ENCODE measurements at regions not wholly inside any gene's neighbourhood (a gene's known extent, or its start where the extent isn't known, plus 50 kb on each side); places are given as distances from the start of the nearest gene placed in this dataset.

- no peak for DNase-seq (ENCODE audit: low read depth, low spot score)
- Histone ChIP-seq H3K27me3 (ENCODE audit: control insufficient read depth in 2 of 2, insufficient read depth in 2 of 2, low read length in 2 of 2) (no peaks in the 10 kb centered on the region), H3K4me1 (ENCODE audit: control insufficient read depth, extremely low read depth, insufficient read depth, low read length) (no peaks in the 10 kb centered on the region), H3K36me3 (ENCODE audit: control insufficient read depth in 2 of 2, extremely low read depth in 1 of 2, insufficient read depth in 2 of 2, low read length in 2 of 2) (no peaks in the 10 kb centered on the region), H3K4me2 (ENCODE audit: insufficient read depth, low read length) (no peak overlapping the region), H3K9ac (replicated peaks; ENCODE audit: extremely low read depth, insufficient read depth, low read length) (no peak overlapping the region), H3K79me2 (ENCODE audit: control insufficient read depth, insufficient read depth, low read length) (no peaks in the 10 kb centered on the region), H4K20me1 (replicated peaks; ENCODE audit: control insufficient read depth, extremely low read depth, insufficient read depth, low read length) (no peaks in the 10 kb centered on the region), H3K4me3 (replicated peaks in 1 of 3; ENCODE audit: insufficient read depth in 1 of 3, low read depth in 1 of 3, low read length in 3 of 3) (no peak overlapping the region), H3K9me1 (replicated peaks; ENCODE audit: control insufficient read depth, extremely low read depth, insufficient read depth, low read length) (no peaks in the 10 kb centered on the region), H3K27ac (ENCODE audit: insufficient read depth, low read depth, low read length) (no peak overlapping the region), H2AFZ (ENCODE audit: low read depth, low read length) (no peak overlapping the region), H3K9me3 (replicated peaks; ENCODE audit: control insufficient read depth, insufficient read depth, low read length) (peaks cover 4% of the 10 kb centered on the region)
- ChIA-PET POLR2A (no interaction called here), CTCF (no interaction called here)
- TF ChIP-seq FOS (IDR thresholded peaks at IDR 0.05; ENCODE audit: borderline replicate concordance, insufficient read depth, low read length) = no peak
- no TSS peak for BruUV-seq (replicated peaks)
- dilution Hi-C loops (cut with MboI; ENCODE audit: extremely low pct_ligation_motif_present, low sequenced_read_pairs) (no loop called here), intact Hi-C loops (cut with micrococcal nuclease) (no loop called here)
- no peak for FAIRE-seq
These were observed 246.6 kb downstream of the BCL11B start for GRCh38 chr14:99025418-99025817.

GRCh38 chr14:99026471-99026870 is 245.5 kb downstream of the BCL11B start:
- FAIRE-seq (no peak), DNase-seq (ENCODE audit: low read depth, low spot score) (no peak)
- H3K9me1 ChIP-seq (replicated peaks; ENCODE audit: control insufficient read depth, extremely low read depth, insufficient read depth, low read length) = no peaks in the 10 kb centered on the region
- CTCF ChIA-PET = no interaction called here
- POLR2A ChIA-PET = no interaction called here
- H3K36me3 ChIP-seq (ENCODE audit: control insufficient read depth in 2 of 2, extremely low read depth in 1 of 2, insufficient read depth in 2 of 2, low read length in 2 of 2) = no peaks in the 10 kb centered on the region
- H3K27ac ChIP-seq (ENCODE audit: insufficient read depth, low read depth, low read length) = no peak overlapping the region
- no peaks in the 10 kb centered on the region for H3K4me1 ChIP-seq (ENCODE audit: control insufficient read depth, extremely low read depth, insufficient read depth, low read length)
- TF ChIP-seq GATA2 (IDR thresholded peaks at IDR 0.05; ENCODE audit: insufficient read depth, insufficient read length, low read depth, low read length) (no peak), MYC (IDR thresholded peaks at IDR 0.05; ENCODE audit: low read depth, low read length) (no peak), FOS (IDR thresholded peaks at IDR 0.05; ENCODE audit: borderline replicate concordance, insufficient read depth, low read length) (no peak), EZH2 (IDR thresholded peaks at IDR 0.05; ENCODE audit: borderline replicate concordance, low read depth, low read length, severe bottlenecking) (no peak), JUN (IDR thresholded peaks at IDR 0.05; ENCODE audit: borderline replicate concordance, insufficient read depth, insufficient read length, low read depth) (no peak), POLR2AphosphoS5 (IDR thresholded peaks at IDR 0.05; ENCODE audit: insufficient read depth, low read depth, low read length) (no peak), POLR2A (IDR thresholded peaks at IDR 0.05; ENCODE audit: low read depth, low read length) (no peak)
- TF ChIP-seq, protein P1, sequence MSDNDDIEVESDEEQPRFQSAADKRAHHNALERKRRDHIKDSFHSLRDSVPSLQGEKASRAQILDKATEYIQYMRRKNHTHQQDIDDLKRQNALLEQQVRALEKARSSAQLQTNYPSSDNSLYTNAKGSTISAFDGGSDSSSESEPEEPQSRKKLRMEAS (IDR thresholded peaks at IDR 0.05; ENCODE audit: insufficient read depth, insufficient read length) = no peak
- TF ChIP-seq, protein P2, sequence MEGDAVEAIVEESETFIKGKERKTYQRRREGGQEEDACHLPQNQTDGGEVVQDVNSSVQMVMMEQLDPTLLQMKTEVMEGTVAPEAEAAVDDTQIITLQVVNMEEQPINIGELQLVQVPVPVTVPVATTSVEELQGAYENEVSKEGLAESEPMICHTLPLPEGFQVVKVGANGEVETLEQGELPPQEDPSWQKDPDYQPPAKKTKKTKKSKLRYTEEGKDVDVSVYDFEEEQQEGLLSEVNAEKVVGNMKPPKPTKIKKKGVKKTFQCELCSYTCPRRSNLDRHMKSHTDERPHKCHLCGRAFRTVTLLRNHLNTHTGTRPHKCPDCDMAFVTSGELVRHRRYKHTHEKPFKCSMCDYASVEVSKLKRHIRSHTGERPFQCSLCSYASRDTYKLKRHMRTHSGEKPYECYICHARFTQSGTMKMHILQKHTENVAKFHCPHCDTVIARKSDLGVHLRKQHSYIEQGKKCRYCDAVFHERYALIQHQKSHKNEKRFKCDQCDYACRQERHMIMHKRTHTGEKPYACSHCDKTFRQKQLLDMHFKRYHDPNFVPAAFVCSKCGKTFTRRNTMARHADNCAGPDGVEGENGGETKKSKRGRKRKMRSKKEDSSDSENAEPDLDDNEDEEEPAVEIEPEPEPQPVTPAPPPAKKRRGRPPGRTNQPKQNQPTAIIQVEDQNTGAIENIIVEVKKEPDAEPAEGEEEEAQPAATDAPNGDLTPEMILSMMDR (IDR thresholded peaks at IDR 0.05; ENCODE audit: extremely low read depth in 1 of 2, insufficient read depth in 1 of 2, low read depth in 1 of 2, low read length in 2 of 2) = no peak
- no peak overlapping the region for H3K4me2 ChIP-seq (ENCODE audit: insufficient read depth, low read length)
- H3K9me3 ChIP-seq (replicated peaks; ENCODE audit: control insufficient read depth, insufficient read depth, low read length) = peaks cover 4% of the 10 kb centered on the region
- no peak overlapping the region for H2AFZ ChIP-seq (ENCODE audit: low read depth, low read length)
- BruUV-seq (replicated peaks) = no TSS peak
- H3K79me2 ChIP-seq (ENCODE audit: control insufficient read depth, insufficient read depth, low read length) = no peaks in the 10 kb centered on the region
- no peak overlapping the region for H3K9ac ChIP-seq (replicated peaks; ENCODE audit: extremely low read depth, insufficient read depth, low read length)
- H3K4me3 ChIP-seq (replicated peaks in 1 of 3; ENCODE audit: insufficient read depth in 1 of 3, low read depth in 1 of 3, low read length in 3 of 3) = no peak overlapping the region
- no peaks in the 10 kb centered on the region for H4K20me1 ChIP-seq (replicated peaks; ENCODE audit: control insufficient read depth, extremely low read depth, insufficient read depth, low read length)
- dilution Hi-C loops (cut with MboI; ENCODE audit: extremely low pct_ligation_motif_present, low sequenced_read_pairs) = no loop called here
- no peaks in the 10 kb centered on the region for H3K27me3 ChIP-seq (ENCODE audit: control insufficient read depth in 2 of 2, insufficient read depth in 2 of 2, low read length in 2 of 2)
- intact Hi-C loops (cut with micrococcal nuclease) = no loop called here
